ENCODE measurements at regions not wholly inside any gene's neighbourhood (a gene's known extent, or its start where the extent isn't known, plus 50 kb on each side); places are given as distances from the start of the nearest gene placed in this dataset.

DNA sequence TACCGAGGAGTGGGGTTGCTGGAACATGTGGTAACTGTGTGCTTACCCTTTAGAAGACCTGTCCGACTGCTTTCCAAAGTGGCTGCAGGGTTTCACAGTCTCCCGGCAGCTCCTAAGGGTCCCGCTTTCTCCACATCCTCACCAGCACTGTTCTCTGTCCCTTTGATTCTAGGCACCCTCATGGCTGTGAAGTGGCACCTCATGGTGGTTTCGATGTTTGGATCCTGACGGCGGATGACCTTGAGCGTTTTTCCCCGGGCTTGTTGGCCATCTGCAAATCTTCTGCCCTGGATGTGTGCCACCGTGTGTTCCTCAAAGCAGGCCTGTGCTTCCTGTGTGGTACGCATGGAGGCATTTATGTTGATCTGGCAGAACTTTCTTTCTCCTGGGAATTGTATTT, 292.5 kb upstream of the HDAC4 start:
- peaks cover 9% of the 10 kb centered on the region for H3K4me1 Mint-ChIP-seq (ENCODE audit: unreplicated experiment)
- H3K27me3 Mint-ChIP-seq (ENCODE audit: unreplicated experiment), result peaks cover 4% of the 10 kb centered on the region

DNA sequence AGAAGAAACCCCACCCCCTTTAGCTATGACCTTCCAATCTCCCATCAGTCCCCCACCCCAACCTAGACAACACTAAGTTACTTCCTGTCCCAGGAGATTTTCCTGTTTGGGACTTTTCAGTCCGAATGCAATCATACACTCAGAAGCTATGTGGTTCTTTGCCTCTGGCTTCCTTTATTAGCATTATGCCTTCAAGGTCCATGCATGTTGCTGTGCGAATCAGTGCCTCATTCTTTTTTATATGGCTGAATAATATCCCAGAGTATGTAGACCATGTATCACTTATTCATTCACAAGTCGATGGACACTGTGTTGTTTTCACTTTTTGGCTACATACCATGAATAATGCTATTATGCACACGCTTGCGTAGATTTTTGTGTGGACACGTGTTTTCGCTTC, 292.1 kb upstream of the HDAC4 start:
- H3K36me3 Mint-ChIP-seq (ENCODE audit: low read depth, unreplicated experiment), result no peaks in the 10 kb centered on the region
- no peak for DNase-seq (ENCODE audit: low spot score)
- H3K27ac Mint-ChIP-seq (ENCODE audit: unreplicated experiment), result no peak overlapping the region
- H3K9me3 Mint-ChIP-seq (ENCODE audit: unreplicated experiment), result no peaks in the 10 kb centered on the region
- H3K27me3 Mint-ChIP-seq (ENCODE audit: unreplicated experiment), result peaks cover 4% of the 10 kb centered on the region
- H3K4me3 Mint-ChIP-seq (ENCODE audit: unreplicated experiment), result no peak overlapping the region
- peaks cover 9% of the 10 kb centered on the region for H3K4me1 Mint-ChIP-seq (ENCODE audit: unreplicated experiment)
- TF ChIP-seq, protein P1, sequence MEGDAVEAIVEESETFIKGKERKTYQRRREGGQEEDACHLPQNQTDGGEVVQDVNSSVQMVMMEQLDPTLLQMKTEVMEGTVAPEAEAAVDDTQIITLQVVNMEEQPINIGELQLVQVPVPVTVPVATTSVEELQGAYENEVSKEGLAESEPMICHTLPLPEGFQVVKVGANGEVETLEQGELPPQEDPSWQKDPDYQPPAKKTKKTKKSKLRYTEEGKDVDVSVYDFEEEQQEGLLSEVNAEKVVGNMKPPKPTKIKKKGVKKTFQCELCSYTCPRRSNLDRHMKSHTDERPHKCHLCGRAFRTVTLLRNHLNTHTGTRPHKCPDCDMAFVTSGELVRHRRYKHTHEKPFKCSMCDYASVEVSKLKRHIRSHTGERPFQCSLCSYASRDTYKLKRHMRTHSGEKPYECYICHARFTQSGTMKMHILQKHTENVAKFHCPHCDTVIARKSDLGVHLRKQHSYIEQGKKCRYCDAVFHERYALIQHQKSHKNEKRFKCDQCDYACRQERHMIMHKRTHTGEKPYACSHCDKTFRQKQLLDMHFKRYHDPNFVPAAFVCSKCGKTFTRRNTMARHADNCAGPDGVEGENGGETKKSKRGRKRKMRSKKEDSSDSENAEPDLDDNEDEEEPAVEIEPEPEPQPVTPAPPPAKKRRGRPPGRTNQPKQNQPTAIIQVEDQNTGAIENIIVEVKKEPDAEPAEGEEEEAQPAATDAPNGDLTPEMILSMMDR (IDR thresholded peaks at IDR 0.05; ENCODE audit: unreplicated experiment), result no peak

More for the DNA sequence above, 292.5 kb upstream of the HDAC4 start:
- H3K27ac Mint-ChIP-seq (ENCODE audit: unreplicated experiment), result no peak overlapping the region
- H3K4me3 Mint-ChIP-seq (ENCODE audit: unreplicated experiment), result no peak overlapping the region
- H3K36me3 Mint-ChIP-seq (ENCODE audit: low read depth, unreplicated experiment), result no peaks in the 10 kb centered on the region
- DNase-seq (ENCODE audit: low spot score), result no peak
- no peaks in the 10 kb centered on the region for H3K9me3 Mint-ChIP-seq (ENCODE audit: unreplicated experiment)
- TF ChIP-seq, protein P1 (IDR thresholded peaks at IDR 0.05; ENCODE audit: unreplicated experiment), result no peak

DNA sequence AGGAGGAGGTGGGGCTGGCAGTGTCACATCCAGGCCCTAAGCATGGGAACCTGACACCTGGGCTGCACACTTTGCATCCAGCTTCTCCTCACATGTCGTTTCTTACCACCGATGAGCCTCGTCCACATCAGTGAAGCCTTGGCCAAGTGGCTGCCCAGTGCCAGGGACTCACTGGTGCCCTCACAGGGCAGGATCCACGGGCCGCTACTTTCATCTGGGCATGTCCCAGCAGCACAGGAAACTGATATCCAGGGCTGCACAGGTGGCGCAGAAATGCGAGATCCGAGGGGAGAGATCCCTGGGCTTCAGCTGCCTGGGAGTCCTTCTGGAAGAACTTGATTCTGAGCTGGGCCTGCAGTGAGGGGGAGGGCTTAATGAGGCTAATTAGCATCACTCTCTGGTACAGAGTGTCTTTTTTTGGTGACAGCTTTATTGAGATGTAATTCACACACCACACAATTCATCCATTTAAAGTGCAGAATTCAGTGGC, 291.6 kb upstream of the HDAC4 start:
- TF ChIP-seq, protein P1 (IDR thresholded peaks at IDR 0.05; ENCODE audit: unreplicated experiment), result no peak
- no peak overlapping the region for H3K27ac Mint-ChIP-seq (ENCODE audit: unreplicated experiment)
- no peaks in the 10 kb centered on the region for H3K9me3 Mint-ChIP-seq (ENCODE audit: unreplicated experiment)
- H3K27me3 Mint-ChIP-seq (ENCODE audit: unreplicated experiment), result peaks cover 4% of the 10 kb centered on the region
- H3K4me1 Mint-ChIP-seq (ENCODE audit: unreplicated experiment), result peaks cover 9% of the 10 kb centered on the region
- no peaks in the 10 kb centered on the region for H3K36me3 Mint-ChIP-seq (ENCODE audit: low read depth, unreplicated experiment)
- no peak overlapping the region for H3K4me3 Mint-ChIP-seq (ENCODE audit: unreplicated experiment)
- DNase-seq (ENCODE audit: low spot score), result no peak

DNA sequence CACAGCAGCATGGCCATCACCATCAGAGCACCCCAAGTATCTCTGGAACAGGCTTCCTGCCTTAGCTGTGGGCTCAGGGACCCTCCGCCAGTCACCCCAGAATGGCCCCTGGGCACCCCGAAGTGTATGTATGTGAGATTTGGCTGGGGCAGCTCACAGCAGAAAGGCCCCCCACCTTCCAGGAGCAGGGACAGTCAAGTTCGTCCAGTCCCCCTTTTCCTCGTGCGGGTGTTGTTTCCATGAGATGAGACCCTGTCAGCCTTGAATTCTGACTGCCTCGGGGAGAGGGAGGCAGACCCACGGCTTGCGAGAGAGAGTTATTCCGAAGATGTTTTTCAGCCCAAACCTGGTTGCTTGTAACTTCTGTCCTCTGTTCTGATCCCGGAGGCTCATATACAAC, 290.9 kb upstream of the HDAC4 start:
- no peak for DNase-seq (ENCODE audit: low spot score)
- H3K9me3 Mint-ChIP-seq (ENCODE audit: unreplicated experiment), result no peaks in the 10 kb centered on the region

More for the DNA sequence above, 290.9 kb upstream of the HDAC4 start:
- H3K36me3 Mint-ChIP-seq (ENCODE audit: low read depth, unreplicated experiment), result no peaks in the 10 kb centered on the region
- no peak overlapping the region for H3K27ac Mint-ChIP-seq (ENCODE audit: unreplicated experiment)
- peaks cover 4% of the 10 kb centered on the region for H3K27me3 Mint-ChIP-seq (ENCODE audit: unreplicated experiment)
- H3K4me1 Mint-ChIP-seq (ENCODE audit: unreplicated experiment), result peaks cover 9% of the 10 kb centered on the region
- no peak overlapping the region for H3K4me3 Mint-ChIP-seq (ENCODE audit: unreplicated experiment)
- TF ChIP-seq, protein P1 (IDR thresholded peaks at IDR 0.05; ENCODE audit: unreplicated experiment), result no peak

All from endothelial cell (in vitro differentiated cells).